GM18499 (cell line): ENCODE measurements at regions not wholly inside any gene's neighbourhood (a gene's known extent, or its start where the extent isn't known, plus 50 kb on each side); places are given as distances from the start of the nearest gene placed in this dataset.
"Not testable (repeated sequence)": the region's sequence is repeated elsewhere in the genome, so short reads cannot be mapped to it uniquely, and the experiment has no call there.

ENCODE experiments used
- ATAC-seq: cut with Tn5 transposase; IDR thresholded peaks from one replicate; pipeline ENCODE4 v1.9.1; 2021; ENCODE audit warnings: moderate number of reproducible peaks; ENCODE audit not compliant: insufficient read depth, unreplicated experiment

GRCh38 chr4:138815811-138816210, 199.8 kb upstream of the NOCT start:
- no peak for ATAC-seq

- no peak for ATAC-seq
Observed at GRCh38 chr4:138805736-138806135, 209.8 kb upstream of the NOCT start.

GRCh38 chr4:138804711-138805110, 210.9 kb upstream of the NOCT start:
- ATAC-seq = no peak

GRCh38 chr4:138803051-138803450, 212.5 kb upstream of the NOCT start:
- no peak for ATAC-seq

- ATAC-seq = no peak
Observed at GRCh38 chr4:138802499-138802898, 213.1 kb upstream of the NOCT start.

DNA sequence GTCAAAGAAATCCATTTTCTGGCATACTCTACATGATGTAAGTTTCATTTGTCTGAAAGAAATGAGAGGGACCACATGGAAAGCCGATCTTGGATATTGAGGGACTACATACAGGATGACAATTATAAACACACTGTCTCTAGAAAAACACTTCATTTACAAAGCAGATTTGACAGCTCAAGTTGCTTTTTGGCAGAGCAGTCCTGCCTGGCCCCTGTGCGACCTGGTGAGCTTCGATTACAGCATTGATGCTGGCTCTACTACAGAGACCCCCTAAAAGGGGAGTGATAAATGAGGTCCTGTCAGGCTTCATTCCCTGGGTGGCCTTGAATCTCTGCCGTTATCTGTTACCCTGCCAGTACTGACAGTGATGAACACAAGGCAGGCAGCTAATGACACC, 215.2 kb upstream of the NOCT start:
- no peak for ATAC-seq

- ATAC-seq = no peak
Observed at GRCh38 chr4:138798404-138798803, 217.2 kb upstream of the NOCT start.

- no peak for ATAC-seq
Observed at GRCh38 chr4:138797646-138798045, 217.9 kb upstream of the NOCT start.

GRCh38 chr4:138796761-138797160, 218.8 kb upstream of the NOCT start:
- ATAC-seq = no peak

DNA sequence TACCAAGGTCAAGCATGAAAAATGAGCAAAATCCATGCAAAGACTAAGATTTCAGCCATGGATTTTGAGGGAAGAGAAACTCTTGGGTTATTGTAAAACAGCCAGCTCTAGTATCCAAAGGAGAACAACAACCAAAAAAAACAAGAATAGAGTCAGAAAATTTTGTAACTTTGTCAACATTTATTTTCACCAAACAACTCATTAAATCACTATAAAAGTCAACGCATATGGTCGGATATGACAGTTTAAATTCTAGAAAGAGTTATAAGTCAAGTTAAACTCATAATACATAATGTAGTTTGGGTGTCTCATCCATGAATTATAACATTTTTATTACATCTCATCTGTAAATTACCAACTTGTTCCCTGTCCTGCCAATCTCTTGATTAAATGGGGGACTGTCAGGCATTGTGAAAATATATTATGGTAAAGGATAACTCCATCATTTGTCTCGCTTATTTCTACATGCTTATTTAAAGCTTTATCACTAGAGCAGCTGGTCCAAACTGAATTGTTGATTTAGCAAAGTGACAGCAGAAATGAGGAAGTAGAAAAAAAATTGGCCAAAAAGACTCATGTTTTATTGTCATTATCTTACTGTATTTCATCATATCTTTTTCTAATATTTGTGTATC, 224.8 kb upstream of the NOCT start:
- no peak for ATAC-seq

DNA sequence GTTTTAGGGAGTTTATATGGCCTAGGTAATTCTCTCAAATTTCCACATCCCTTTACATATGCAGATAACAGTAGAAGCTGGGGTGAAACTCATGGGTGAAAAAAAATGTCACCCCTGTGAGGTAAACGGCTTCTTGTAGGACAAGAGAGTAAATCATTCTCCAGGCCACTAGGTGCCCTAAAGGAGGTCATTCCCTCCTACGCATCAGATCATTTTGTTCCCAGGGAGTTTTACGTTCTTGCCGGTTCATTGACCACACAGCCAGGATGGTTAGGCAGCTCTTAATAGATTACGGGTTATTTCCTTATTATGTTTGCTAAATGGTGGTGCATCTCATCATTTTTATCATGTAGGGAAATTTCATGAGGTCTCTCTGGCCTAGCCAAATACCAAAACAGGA, 225.8 kb upstream of the NOCT start:
- ATAC-seq = no peak

- ATAC-seq = no peak
Observed at GRCh38 chr4:138788857-138789256, 226.7 kb upstream of the NOCT start.

DNA sequence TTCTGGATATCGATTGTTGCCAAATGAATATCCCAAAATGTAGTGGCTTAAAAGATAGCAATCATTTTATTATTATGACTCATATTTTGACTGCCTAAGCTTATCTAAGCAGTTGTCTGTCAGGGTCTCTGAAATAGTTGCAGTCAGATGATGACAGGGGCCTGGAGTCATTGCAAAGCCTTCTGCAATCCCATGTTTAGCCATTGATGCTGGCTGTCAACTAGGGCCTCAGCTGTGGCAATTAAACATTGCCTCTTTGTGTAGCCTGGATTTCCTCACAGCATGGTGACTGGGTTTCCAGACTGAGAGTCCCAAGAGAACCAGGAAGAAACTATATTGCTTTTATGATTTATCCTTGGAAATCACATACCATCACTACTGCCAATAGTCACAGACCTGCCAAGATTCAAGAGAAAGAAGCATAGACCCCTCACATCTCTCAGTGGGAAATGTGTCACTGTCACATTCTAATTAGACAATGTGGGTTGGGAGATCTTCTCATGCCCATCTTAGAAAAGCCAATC, 227.3 kb upstream of the NOCT start:
- ATAC-seq = no peak

DNA sequence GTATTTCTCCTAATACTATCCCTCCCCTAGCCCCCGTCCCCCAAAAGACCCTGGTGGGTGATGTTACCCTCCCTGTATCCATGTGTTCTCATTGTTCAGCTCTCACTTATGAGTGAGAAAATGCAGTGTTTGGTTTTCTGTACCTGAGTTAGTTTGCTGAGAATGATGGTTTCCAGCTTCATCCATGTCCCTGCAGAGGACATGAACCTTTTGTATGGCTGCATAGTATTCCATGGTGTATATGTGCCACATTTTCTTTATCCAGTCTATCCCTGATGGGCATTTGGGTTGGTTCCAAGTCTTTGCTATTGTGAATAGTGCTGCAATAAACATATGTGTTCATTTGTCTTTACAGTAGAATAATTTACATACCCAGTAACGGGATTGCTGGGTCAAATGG, 235.8 kb upstream of the NOCT start:
- not testable (repeated sequence) for ATAC-seq

GRCh38 chr4:138775890-138776289, 239.7 kb upstream of the NOCT start:
- ATAC-seq = peak; percentile 90

DNA sequence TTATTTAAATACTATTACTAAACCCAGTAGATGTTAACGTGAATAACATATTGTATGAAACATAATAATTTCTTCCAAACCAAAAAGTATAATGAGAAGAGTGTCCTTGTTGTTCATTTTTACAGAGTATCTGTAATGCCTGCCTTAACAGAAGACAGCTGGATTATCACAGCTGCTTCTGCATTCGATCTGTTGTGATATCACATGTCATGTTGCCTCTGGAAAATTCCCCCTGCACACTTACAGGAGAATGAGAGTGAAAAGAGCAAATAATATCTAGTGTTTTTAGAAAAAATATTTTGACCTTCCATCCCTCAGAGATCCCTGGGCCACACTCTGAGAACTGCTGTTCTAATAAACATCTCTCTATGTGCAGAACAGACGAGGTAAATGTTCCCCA, 240.1 kb upstream of the NOCT start:
- no peak for ATAC-seq

GRCh38 chr4:138774940-138775339, 240.6 kb upstream of the NOCT start:
- ATAC-seq = no peak

- ATAC-seq = not testable (repeated sequence)
Observed at GRCh38 chr4:138774125-138774524, 241.5 kb upstream of the NOCT start.

DNA sequence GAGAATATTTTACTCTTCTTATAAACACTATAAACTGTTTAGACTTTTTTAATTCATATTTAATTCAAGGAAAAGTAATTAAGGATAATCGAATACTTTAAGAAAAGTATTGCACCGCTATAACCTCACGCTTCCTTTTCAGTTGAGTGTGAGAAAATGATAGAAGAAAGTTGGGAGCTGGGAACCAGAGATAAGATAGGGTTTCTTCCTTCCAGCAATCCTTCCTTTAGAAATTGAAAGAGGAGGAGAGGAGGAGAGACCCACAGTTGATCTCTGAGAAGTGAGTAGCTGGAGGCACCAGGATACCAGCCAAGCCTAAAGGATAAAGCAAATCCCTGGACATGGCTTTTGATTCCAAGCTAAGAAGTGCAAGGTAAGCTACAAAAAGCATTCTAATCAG, 242.3 kb upstream of the NOCT start:
- no peak for ATAC-seq

DNA sequence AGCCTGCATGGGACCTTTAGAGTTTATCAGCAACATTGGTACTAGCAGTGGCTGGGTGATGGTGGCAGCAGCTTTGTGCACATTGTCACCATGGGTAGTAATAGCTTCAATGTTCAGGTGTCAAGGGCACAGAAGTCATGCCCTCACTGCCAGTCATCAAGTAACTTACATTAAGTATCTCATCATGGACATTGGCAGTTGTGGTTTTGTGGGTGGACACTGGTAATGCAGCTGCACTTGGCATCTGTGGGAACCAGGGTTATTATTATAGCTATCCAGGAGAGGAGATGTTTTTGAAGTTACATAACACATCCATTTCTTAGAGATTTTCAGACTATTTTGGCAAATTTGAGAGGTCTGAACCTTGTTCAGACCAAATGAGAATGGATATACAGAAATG, 243.2 kb upstream of the NOCT start:
- ATAC-seq = no peak

GRCh38 chr4:138770818-138771217, 244.8 kb upstream of the NOCT start:
- ATAC-seq = no peak

DNA sequence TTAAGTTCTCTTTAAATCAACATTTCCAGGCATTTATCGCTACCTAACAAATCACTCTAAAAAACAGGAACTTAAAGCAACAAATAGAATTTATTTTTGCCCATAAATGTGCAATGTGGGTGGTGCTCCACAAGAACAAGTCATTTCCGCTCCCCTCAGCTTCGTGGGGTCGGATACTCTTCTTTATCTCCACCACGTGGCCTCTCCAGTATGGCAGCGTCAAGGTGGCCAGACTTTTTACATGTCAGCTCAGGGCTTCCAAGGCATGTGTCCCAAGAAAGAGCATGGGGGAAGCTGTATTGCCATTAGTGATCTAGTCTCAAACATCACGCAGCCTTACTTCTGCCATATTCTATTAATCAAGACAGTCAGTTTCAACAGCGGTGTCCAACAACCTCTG, 249.2 kb upstream of the NOCT start:
- no peak for ATAC-seq

DNA sequence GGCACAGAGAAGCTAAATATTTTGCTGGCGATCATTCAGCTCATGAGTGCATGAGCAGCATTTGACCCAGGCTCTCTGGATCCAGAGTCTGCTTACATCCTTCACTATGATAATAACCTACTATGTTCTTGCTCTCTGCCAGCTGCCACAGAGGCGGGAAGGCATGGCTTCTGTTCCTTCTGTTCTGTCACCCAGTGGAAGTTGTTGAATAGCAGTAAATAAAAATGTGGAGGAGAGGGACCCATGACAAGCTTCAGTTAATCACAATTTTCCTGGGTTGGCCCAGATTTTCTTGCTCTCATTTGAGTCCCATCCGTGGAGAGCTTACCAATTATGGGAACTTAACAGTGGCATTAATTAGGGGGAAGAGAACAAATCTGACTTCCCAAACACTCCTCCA, 250.1 kb upstream of the NOCT start:
- no peak for ATAC-seq
